ENCODE measurements at regions not wholly inside any gene's neighbourhood (a gene's known extent, or its start where the extent isn't known, plus 50 kb on each side); places are given as distances from the start of the nearest gene placed in this dataset.

GRCh38 chr3:18611991-18612390 is 186.9 kb upstream of the SATB1 start:
- Histone ChIP-seq H3K4me1 (no peaks in the 10 kb centered on the region), H3K36me3 (ENCODE audit: low read depth, missing control alignments) (no peaks in the 10 kb centered on the region), H3K4me3 (no peak overlapping the region), H3K9me3 (no peaks in the 10 kb centered on the region), H3K27ac (no peak overlapping the region), H3K27me3 (no peaks in the 10 kb centered on the region)
- TF ChIP-seq CTCF (IDR thresholded peaks at IDR 0.05) (no peak), POLR2A (IDR thresholded peaks at IDR 0.05) (no peak)
- intact Hi-C loops (cut with DNase I; ENCODE audit: low total_unique reads), result no loop called here
- DNase-seq, result no peak
- WGBS, 2 donors, result 91 to 100% methylated on average over 1 of the region's 1 CpG

- Histone ChIP-seq H3K27me3 (no peaks in the 10 kb centered on the region), H3K4me1 (no peaks in the 10 kb centered on the region), H3K36me3 (ENCODE audit: low read depth, missing control alignments) (no peaks in the 10 kb centered on the region), H3K9me3 (no peaks in the 10 kb centered on the region), H3K4me3 (no peak overlapping the region), H3K27ac (no peak overlapping the region)
- 79 to 83% methylated on average over 4 of the region's 4 CpGs for WGBS, 2 donors
- intact Hi-C loops (cut with DNase I; ENCODE audit: low total_unique reads), result no loop called here
- TF ChIP-seq CTCF (IDR thresholded peaks at IDR 0.05), result no peak
- TF ChIP-seq POLR2A (IDR thresholded peaks at IDR 0.05), result no peak
- no peak for DNase-seq
Measured at GRCh38 chr3:18609187-18609586, 184.0 kb upstream of the SATB1 start.

GRCh38 chr3:18597919-18598318 is 172.8 kb upstream of the SATB1 start:
- no peaks in the 10 kb centered on the region for H3K36me3 ChIP-seq (ENCODE audit: low read depth, missing control alignments)
- H3K27me3 ChIP-seq, result no peaks in the 10 kb centered on the region
- H3K4me3 ChIP-seq, result no peak overlapping the region
- H3K4me1 ChIP-seq, result no peaks in the 10 kb centered on the region
- TF ChIP-seq CTCF (IDR thresholded peaks at IDR 0.05), result no peak
- TF ChIP-seq POLR2A (IDR thresholded peaks at IDR 0.05), result no peak
- no peak overlapping the region for H3K27ac ChIP-seq
- intact Hi-C loops (cut with DNase I; ENCODE audit: low total_unique reads), result no loop called here
- 81 to 96% methylated on average over 3 to 4 of the region's 4 CpGs for WGBS, 2 donors
- no peak for DNase-seq
- H3K9me3 ChIP-seq, result no peaks in the 10 kb centered on the region

GRCh38 chr3:18593231-18593630 is 168.1 kb upstream of the SATB1 start:
- intact Hi-C loops (cut with DNase I; ENCODE audit: low total_unique reads), result no loop called here
- no peak for DNase-seq
- H3K9me3 ChIP-seq, result no peaks in the 10 kb centered on the region
- H3K4me3 ChIP-seq, result no peak overlapping the region
- H3K27me3 ChIP-seq, result no peaks in the 10 kb centered on the region
- no peaks in the 10 kb centered on the region for H3K36me3 ChIP-seq (ENCODE audit: low read depth, missing control alignments)
- WGBS, 2 donors, result 2 to 40% methylated on average over 1 of the region's 1 CpG
- H3K4me1 ChIP-seq, result no peaks in the 10 kb centered on the region
- TF ChIP-seq POLR2A (IDR thresholded peaks at IDR 0.05) (no peak), CTCF (IDR thresholded peaks at IDR 0.05) (no peak)
- no peak overlapping the region for H3K27ac ChIP-seq

GRCh38 chr3:18591120-18591519 is 166.0 kb upstream of the SATB1 start:
- Histone ChIP-seq H3K27ac (no peak overlapping the region), H3K4me3 (no peak overlapping the region), H3K9me3 (no peaks in the 10 kb centered on the region), H3K4me1 (no peaks in the 10 kb centered on the region), H3K36me3 (ENCODE audit: low read depth, missing control alignments) (no peaks in the 10 kb centered on the region), H3K27me3 (no peaks in the 10 kb centered on the region)
- TF ChIP-seq POLR2A (IDR thresholded peaks at IDR 0.05) (no peak), CTCF (IDR thresholded peaks at IDR 0.05) (no peak)
- WGBS, 2 donors, result 57 to 85% methylated on average over 3 of the region's 3 CpGs
- intact Hi-C loops (cut with DNase I; ENCODE audit: low total_unique reads), result no loop called here
- DNase-seq, result no peak
